GM19351 (cell line): ENCODE measurements at regions not wholly inside any gene's neighbourhood (a gene's known extent, or its start where the extent isn't known, plus 50 kb on each side); places are given as distances from the start of the nearest gene placed in this dataset.

ENCODE experiments used
- ATAC-seq: cut with Tn5 transposase; IDR thresholded peaks from one replicate; pipeline ENCODE4 v1.9.1; 2021; ENCODE audit warnings: mild to moderate bottlenecking, moderate library complexity; ENCODE audit not compliant: unreplicated experiment

GRCh38 chr2:103469800-103470199, 708.0 kb downstream of the TMEM182 start:
- ATAC-seq = no peak

GRCh38 chr2:103484906-103485305, 723.1 kb downstream of the TMEM182 start:
- no peak for ATAC-seq

- no peak for ATAC-seq
Observed at GRCh38 chr2:103496850-103497249, 735.0 kb downstream of the TMEM182 start.

GRCh38 chr2:103506812-103507211, 745.0 kb downstream of the TMEM182 start:
- ATAC-seq = no peak

- ATAC-seq = no peak
Observed at GRCh38 chr2:103512442-103512841, 750.6 kb downstream of the TMEM182 start.

GRCh38 chr2:103520547-103520946, 758.7 kb downstream of the TMEM182 start:
- no peak for ATAC-seq

- ATAC-seq = no peak
Observed at GRCh38 chr2:103525756-103526155, 763.9 kb downstream of the TMEM182 start.

- no peak for ATAC-seq
Observed at GRCh38 chr2:103526757-103527156, 764.9 kb downstream of the TMEM182 start.

- ATAC-seq = no peak
Observed at GRCh38 chr2:103527278-103527677, 765.4 kb downstream of the TMEM182 start.

- ATAC-seq = no peak
Observed at GRCh38 chr2:103529798-103530502, 768.1 kb downstream of the TMEM182 start.

GRCh38 chr2:103552775-103553174, 790.9 kb downstream of the TMEM182 start:
- ATAC-seq = no peak

GRCh38 chr2:103594823-103595222, 833.0 kb downstream of the TMEM182 start:
- no peak for ATAC-seq

GRCh38 chr2:103605071-103605780, 843.4 kb downstream of the TMEM182 start:
- no peak for ATAC-seq

GRCh38 chr2:103615611-103616105, 853.8 kb downstream of the TMEM182 start:
- no peak for ATAC-seq

- ATAC-seq = no peak
Observed at GRCh38 chr2:103616891-103617290, 855.1 kb downstream of the TMEM182 start.

GRCh38 chr2:103618112-103618511, 856.3 kb downstream of the TMEM182 start:
- no peak for ATAC-seq

- no peak for ATAC-seq
Observed at GRCh38 chr2:103627301-103627700, 865.5 kb downstream of the TMEM182 start.

GRCh38 chr2:103638978-103639377, 877.1 kb downstream of the TMEM182 start:
- ATAC-seq = no peak

- no peak for ATAC-seq
Observed at GRCh38 chr2:103656558-103656957, 894.7 kb downstream of the TMEM182 start.

GRCh38 chr2:103660519-103660918, 898.7 kb downstream of the TMEM182 start:
- no peak for ATAC-seq

GRCh38 chr2:103660947-103661346, 899.1 kb downstream of the TMEM182 start:
- no peak for ATAC-seq

- ATAC-seq = no peak
Observed at GRCh38 chr2:103664690-103665089, 902.9 kb downstream of the TMEM182 start.
